HL-60 (cell line): ENCODE measurements at regions not wholly inside any gene's neighbourhood (a gene's known extent, or its start where the extent isn't known, plus 50 kb on each side); places are given as distances from the start of the nearest gene placed in this dataset.

Experiments
- DNase-seq, 2 experiments: peaks; one replicate each; pipeline ENCODE4 v3.0.0-alpha.2; 2010 to 2020; ENCODE audit warnings: low read depth in 1 of 2, low spot score in 1 of 2
- H3K27ac ChIP-seq: fragments of 250-450 bp; sonication (Bioruptor Pico); replicated peaks from 2 replicates; pipeline ENCODE4 v1.5.1; 2020; ENCODE audit warnings: mild to moderate bottlenecking, moderate library complexity
- H3K27me3 ChIP-seq: fragments of 250-450 bp; sonication (Bioruptor Pico); 2 replicates; pipeline ENCODE4 v1.5.1; 2021; ENCODE audit warnings: mild to moderate bottlenecking, moderate library complexity; ENCODE audit not compliant: insufficient read depth, poor library complexity, severe bottlenecking
- H3K4me3 ChIP-seq: replicated peaks from 2 replicates; pipeline ENCODE4 v1.5.1; 2011; ENCODE audit warnings: mild to moderate bottlenecking, control low read depth, low read length; ENCODE audit not compliant: insufficient read depth
- CTCF ChIP-seq: IDR thresholded peaks from one replicate; pipeline ENCODE4 v1.5.1; 2011; ENCODE audit warnings: low read length, control low read depth, inconsistent platforms; ENCODE audit not compliant: insufficient read depth
- GABPA ChIP-seq: IDR thresholded peaks from 2 replicates; pipeline ENCODE4 v1.6.1; 2012; ENCODE audit warnings: low read depth
- POLR2AphosphoS5 ChIP-seq: IDR thresholded peaks from 2 replicates; pipeline ENCODE4 v1.6.1; 2012; ENCODE audit warnings: low read depth
- REST ChIP-seq: IDR thresholded peaks from 2 replicates; pipeline ENCODE4 v1.6.1; 2012; ENCODE audit warnings: low read depth; ENCODE audit not compliant: insufficient replicate concordance
- SPI1 ChIP-seq: IDR thresholded peaks from 2 replicates; pipeline ENCODE4 v1.6.1; 2012; ENCODE audit warnings: low read depth, mild to moderate bottlenecking, borderline replicate concordance

DNA sequence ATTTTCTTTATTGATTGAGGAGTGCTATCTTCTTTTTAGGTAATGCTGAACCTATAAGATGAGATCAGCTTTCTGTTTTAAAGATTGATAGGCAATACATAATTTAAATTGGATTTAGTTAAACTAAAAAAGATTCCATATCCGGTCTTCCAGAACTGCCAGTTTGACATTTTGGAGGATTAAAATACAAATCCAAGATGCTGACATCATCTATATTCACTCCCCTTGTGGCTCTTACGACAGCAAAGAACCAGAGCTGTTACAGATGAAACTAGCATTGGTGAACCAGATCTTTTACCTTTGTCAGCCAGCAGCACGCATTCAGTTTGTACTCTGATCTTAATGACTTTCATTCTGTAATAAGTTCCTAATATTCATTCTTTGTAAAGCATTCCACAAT lies 218.7 kb downstream of the ZIC4 start:
- Histone ChIP-seq H3K27me3 (no peaks in the 10 kb centered on the region), H3K4me3 (no peak overlapping the region), H3K27ac (no peak overlapping the region)
- TF ChIP-seq REST, result no peak
- no peak for TF ChIP-seq POLR2AphosphoS5
- no peak for TF ChIP-seq CTCF
- no peak for TF ChIP-seq SPI1
- TF ChIP-seq GABPA, result no peak
- no peak for DNase-seq

DNA sequence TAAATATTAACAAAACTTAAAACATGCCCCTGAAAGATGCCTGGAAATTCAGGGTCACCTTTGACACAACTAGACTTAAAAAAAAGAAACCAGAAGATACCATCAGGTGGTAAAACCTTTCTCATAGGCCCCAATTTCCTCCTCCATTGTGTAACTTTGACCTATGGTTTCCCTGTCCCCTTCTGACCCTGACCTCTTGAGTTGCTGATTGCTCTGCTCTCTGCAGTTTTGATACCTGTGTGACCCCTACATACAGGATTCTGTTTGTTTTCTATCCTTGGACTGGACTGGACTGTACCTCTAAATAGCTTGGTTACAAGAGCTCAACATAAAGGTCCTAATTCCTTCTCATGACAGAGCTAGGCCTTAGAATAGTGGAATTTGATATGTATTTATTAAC lies 220.6 kb downstream of the ZIC4 start:
- H3K27ac ChIP-seq, result no peak overlapping the region
- DNase-seq, result no peak

GRCh38 chr3:147184794-147185193 lies 221.5 kb downstream of the ZIC4 start:
- TF ChIP-seq SPI1, result no peak
- no peak for TF ChIP-seq POLR2AphosphoS5
- TF ChIP-seq CTCF, result no peak
- TF ChIP-seq GABPA, result no peak
- no peak for TF ChIP-seq REST
- DNase-seq, result no peak
- Histone ChIP-seq H3K27me3 (no peaks in the 10 kb centered on the region), H3K27ac (no peak overlapping the region), H3K4me3 (no peak overlapping the region)

More for the DNA sequence above, 220.6 kb downstream of the ZIC4 start:
- no peaks in the 10 kb centered on the region for H3K27me3 ChIP-seq
- TF ChIP-seq CTCF, result no peak
- no peak for TF ChIP-seq REST
- TF ChIP-seq POLR2AphosphoS5, result no peak
- TF ChIP-seq GABPA, result no peak
- TF ChIP-seq SPI1, result no peak
- H3K4me3 ChIP-seq, result no peak overlapping the region
